ENCODE measurements at regions not wholly inside any gene's neighbourhood (a gene's known extent, or its start where the extent isn't known, plus 50 kb on each side); places are given as distances from the start of the nearest gene placed in this dataset.
A peak's percentile ranks its signal among the peaks of the same experiment; 100 is the strongest.

DNA sequence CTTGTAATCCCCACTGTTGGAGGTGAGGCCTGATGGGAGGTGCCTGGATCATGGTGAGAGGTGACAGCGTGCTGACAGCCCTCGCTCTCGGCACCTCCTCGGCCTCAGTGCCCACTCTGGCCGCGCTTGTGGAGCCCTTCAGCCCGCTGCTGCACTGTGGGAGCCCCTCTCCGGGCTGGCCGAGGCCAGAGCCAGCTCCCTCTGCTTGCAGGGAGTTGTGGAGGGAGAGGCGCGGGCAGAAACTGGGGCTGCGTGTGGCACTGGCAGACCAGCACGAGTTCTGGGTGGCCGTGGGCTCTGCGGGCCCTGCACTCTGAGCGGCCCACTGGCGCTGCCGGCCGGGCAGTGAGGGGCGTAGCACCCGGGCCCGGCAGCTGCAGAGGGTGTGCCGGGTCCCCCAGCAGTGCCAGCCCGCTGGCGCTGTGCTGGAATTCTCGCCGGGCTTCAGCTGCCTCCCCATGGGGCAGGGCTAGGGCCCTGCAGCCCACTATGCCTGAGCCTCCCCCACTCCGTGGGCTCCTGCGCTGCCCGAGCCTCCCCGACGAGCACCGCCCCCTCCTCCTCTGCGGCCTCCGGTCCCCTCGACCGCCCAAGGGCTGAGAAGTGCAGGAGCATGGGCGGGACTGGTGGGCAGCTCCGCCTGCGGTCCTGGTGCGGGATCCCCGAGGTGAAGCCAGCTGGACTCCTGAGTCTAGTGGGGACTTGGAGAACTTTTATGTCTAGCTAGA is 197.1 kb downstream of the SPP2 start:
- no peak for DNase-seq

DNA sequence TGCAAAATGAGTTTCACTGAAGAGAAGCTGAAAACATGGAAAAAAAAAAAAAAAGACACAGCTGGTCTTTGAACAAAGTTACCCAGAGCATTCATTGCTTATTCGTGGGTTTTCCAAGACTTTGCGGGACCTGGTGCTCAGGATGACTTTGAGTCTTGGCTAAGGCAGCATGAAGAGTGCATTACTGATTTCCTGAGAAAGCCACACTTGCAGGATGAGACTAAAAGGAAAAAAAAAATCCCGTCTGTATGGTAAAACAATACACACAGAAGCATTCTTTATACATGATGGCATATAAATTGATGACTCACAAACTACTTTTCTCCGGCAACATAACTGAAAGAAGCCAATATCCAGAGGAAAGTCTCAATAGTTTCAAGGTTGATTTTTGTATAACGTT is 195.4 kb downstream of the SPP2 start:
- peak; percentile 95 for DNase-seq

DNA sequence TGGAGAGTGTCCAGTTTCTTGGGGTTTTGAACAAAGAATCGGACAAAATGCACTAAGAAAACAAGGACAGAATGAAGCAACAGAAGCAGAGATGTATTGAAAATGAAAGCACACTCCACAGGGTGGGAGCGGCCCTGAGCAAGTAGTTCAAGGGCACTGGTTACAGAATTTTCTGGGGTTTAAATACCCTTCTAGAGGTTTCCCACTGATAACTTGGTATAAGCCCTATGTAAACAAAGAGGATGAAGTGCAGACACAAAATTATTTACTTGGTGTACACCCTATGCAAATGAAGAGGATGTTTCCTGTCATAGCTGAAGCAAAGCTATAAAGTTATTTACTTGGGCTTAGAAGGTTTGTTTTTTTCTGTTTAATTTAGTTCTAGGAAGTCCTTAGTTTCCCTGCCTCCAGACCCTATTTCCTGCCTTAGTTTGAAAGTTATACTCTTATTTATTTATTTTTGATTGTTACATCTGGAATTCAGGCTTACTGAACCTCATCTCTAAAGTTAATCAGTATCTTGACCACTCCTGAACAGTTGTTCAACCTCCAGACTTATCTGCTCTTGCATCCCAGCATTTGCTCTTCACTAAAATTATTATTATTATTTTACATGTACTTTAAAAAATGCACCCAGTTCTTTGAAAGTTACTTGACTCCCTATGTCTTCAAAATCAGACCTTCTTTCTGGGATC is 193.5 kb downstream of the SPP2 start:
- DNase-seq: no peak

- DNase-seq: no peak
These were observed 191.9 kb downstream of the SPP2 start for GRCh38 chr2:234242459-234242836.

DNA sequence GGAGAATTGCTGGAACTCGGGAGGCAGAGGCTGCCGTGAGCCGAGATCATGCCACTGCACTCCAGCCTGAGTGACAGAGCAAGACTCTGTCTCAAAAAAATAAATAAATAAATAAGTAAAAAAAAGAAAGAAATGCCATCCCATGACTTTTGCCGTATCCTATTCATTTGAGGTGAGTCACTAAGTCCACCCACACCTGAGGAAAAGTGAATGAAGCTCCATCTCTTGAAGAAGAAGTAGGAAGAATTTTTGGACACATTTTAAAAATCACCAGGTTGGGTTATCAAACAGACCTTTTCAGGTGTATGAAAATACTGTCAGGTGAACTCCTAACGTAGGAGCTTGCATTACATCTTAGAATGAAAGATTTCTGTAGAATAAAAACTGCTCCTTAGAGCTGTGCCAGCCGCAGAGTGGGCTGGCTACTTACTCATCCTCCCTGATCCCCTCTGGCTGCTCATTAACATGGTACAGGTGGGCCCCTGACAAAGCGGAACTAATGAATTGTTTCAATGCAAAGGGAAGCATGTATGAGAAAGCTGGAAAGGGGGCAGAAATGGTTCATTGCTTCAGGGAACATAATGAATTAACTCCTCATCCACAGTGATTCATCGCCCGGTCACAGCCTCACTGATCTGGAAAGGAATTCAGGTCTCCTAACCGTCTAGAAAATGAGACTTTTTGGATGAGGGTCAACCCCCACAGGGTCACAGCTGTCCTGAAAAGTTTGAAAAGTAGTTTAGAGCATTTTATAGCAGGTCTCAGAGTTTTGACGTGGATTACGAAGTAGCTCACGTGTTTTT is 191.4 kb downstream of the SPP2 start:
- DNase-seq: peak; percentile 88

DNA sequence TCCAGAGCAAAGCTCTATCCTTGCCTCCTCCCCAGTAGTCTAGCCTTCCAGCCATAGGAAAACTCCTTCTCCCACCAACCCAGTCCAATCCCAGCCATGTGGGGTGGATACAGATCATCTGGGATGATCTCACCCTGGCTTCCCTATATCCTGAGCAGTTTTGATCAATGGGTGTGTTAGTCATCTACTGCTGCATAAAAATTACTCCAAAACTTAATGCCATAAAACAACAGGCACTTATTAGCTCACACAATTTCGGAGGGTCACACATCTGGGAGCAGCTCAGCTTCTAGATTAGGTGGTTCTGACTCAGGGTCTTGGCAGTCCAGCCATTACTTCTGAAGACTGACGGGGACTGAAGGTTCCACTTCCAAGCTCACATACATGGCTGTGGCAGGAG is 190.4 kb downstream of the SPP2 start:
- DNase-seq: peak; percentile 96

DNA sequence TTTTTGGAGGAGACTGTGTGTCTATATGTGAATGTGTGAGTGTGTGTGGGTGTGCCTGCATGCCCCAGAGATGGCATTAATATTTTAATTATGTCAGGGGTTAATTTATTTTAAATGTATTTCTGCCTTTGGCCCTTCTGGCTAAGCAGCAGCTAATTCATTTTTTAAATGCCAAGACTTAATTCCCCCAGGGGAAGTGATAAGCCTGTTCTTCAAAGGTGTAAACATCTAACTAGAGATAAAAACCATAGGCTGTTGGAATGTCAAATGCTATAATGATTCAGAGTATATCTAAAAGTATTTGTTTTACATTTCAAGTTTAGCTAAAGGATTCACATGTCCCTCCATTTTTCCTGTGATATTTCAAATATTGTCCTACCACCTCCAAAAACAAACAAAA is 184.7 kb downstream of the SPP2 start:
- DNase-seq: no peak

DNA sequence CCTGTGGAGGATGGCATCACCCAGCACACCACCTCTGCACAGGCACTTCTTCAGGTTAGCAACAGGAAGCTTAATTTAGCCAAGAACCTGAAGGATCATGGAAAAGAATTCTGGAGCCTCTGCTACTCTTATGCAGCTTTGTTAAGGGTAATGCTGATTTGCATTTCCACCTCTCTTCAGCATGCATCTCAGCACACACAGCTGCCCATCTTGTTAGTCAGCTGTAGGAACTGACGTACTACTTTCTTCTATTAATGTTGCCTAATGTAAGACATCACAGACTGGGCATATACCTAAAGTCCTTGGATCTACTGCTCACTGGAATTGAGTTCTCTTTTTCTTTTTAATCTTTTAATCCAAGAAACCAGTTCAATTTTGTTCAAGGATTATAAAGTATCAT is 181.0 kb downstream of the SPP2 start:
- DNase-seq: no peak

GRCh38 chr2:234219046-234219310 is 168.5 kb downstream of the SPP2 start:
- no peak for DNase-seq

GRCh38 chr2:234218266-234219045 is 168.0 kb downstream of the SPP2 start:
- peak; percentile 54 for DNase-seq

- DNase-seq: no peak
These were observed 162.0 kb downstream of the SPP2 start for GRCh38 chr2:234212534-234212933.

DNA sequence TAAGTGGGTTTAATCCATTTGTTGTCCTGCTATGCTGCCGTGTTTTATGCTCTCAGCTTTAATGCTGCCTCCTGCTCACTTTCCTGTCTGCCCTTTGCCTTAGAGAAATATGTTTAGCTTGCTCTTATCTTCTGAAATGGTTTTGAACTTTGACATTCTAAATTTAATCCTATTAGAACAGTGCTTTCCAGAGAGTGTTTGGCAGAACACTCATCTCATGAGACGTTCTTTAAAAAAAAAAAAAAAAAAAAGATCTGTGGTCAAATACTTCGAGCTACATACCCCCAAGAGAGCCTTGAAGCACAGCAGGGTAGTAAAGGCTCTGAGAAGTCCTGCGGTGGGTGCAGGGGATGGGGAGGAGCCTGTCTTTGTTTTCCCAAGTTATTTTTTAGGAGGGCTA is 161.3 kb downstream of the SPP2 start:
- DNase-seq: no peak

DNA sequence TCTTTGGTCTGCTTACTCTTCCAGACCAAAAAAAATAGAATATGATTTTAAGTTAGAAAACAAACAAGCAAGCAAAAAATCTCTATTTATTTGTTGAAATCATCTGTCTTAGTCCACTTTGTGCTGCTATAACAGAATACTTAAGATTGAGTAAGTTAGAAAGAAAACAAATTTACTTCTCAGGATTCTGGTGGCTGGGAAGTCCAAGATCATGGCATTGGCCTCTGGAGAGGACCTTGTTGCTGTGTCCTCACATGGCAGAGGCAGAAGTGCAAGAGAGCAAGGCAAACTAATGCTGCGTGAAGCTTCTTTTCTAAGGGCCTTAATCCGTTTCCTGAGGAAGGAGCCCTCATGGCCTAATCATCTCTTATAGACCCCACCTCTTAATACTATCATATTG is 156.2 kb downstream of the SPP2 start:
- DNase-seq: no peak

GRCh38 chr2:234204480-234204879 is 154.0 kb downstream of the SPP2 start:
- DNase-seq: peak; percentile 5

- DNase-seq: peak; percentile 96
These were observed 152.9 kb downstream of the SPP2 start for GRCh38 chr2:234203135-234203984.

DNA sequence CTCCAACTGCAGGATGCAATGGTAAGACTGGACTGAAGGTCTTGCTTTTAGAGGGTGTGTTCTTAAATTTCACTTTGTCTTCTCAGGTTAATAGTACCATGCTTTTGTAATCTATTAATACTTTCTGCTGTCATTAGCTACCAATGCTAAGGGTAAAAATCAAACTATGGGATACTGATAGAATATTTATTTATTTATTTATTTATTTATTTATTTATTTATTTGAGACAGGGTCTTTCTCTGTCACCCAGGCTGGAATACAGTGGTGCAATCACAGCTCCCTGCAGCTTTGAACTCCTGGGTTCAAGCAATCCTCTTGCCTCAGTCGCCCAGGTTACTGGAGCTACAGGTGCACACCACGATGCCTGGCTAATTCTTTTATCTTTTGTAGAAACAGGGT is 152.1 kb downstream of the SPP2 start:
- DNase-seq: no peak

- DNase-seq: no peak
These were observed 149.5 kb downstream of the SPP2 start for GRCh38 chr2:234199996-234200395.

DNA sequence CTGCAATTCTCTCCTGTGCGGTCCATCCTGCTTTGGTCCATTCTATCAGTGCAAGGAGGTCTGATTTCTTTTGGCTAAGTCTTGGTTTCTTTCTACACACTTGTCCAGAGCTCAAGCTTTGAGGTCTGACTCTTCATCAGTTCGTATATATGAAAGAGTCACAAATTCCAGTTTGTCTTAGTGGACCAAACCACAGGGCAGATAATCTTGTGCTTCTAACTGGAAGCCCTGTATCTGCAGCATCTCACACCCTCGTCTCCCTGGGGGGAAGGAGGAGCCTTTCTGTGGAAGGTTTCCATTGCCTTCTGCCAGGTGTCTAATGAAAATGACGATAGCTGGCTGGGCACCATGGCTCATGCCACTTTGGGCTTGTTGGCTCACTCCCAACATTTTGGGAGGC is 148.5 kb downstream of the SPP2 start:
- peak; percentile 4 for DNase-seq

GRCh38 chr2:234195516-234195915 is 145.0 kb downstream of the SPP2 start:
- DNase-seq: no peak

GRCh38 chr2:234193977-234194563 is 143.6 kb downstream of the SPP2 start:
- no peak for DNase-seq

- DNase-seq: peak; percentile 29
These were observed 141.4 kb downstream of the SPP2 start for GRCh38 chr2:234191819-234192407.

Data from fibroblast of skin of abdomen (primary cell).